ENCODE measurements at regions not wholly inside any gene's neighbourhood (a gene's known extent, or its start where the extent isn't known, plus 50 kb on each side); places are given as distances from the start of the nearest gene placed in this dataset.

- no peak for DNase-seq
Observed at GRCh38 chr3:25056803-25057351, 371.2 kb upstream of the RARB start.

- no peak for DNase-seq
Observed at GRCh38 chr3:25057379-25057778, 370.7 kb upstream of the RARB start.

GRCh38 chr3:25064681-25065080 lies 363.4 kb upstream of the RARB start:
- no peak for DNase-seq

- DNase-seq: no peak
Observed at GRCh38 chr3:25069970-25070369, 358.1 kb upstream of the RARB start.

GRCh38 chr3:25071846-25072245 lies 356.2 kb upstream of the RARB start:
- DNase-seq: no peak

- no peak for DNase-seq
Observed at GRCh38 chr3:25073423-25073822, 354.6 kb upstream of the RARB start.

GRCh38 chr3:25074149-25074548 lies 353.9 kb upstream of the RARB start:
- no peak for DNase-seq

- no peak for DNase-seq
Observed at GRCh38 chr3:25080461-25080860, 347.6 kb upstream of the RARB start.

- no peak for DNase-seq
Observed at GRCh38 chr3:25084016-25084415, 344.0 kb upstream of the RARB start.

GRCh38 chr3:25086721-25087120 lies 341.3 kb upstream of the RARB start:
- no peak for DNase-seq

- DNase-seq: no peak
Observed at GRCh38 chr3:25088284-25088683, 339.8 kb upstream of the RARB start.

GRCh38 chr3:25090698-25091453 lies 337.2 kb upstream of the RARB start:
- DNase-seq: no peak

GRCh38 chr3:25091934-25092333 lies 336.1 kb upstream of the RARB start:
- no peak for DNase-seq

GRCh38 chr3:25094932-25095685 lies 333.0 kb upstream of the RARB start:
- DNase-seq: no peak

- DNase-seq: no peak
Observed at GRCh38 chr3:25096536-25096935, 331.5 kb upstream of the RARB start.

GRCh38 chr3:25097023-25097422 lies 331.0 kb upstream of the RARB start:
- DNase-seq: no peak

GRCh38 chr3:25099666-25100065 lies 328.4 kb upstream of the RARB start:
- DNase-seq: no peak

- DNase-seq: no peak
Observed at GRCh38 chr3:25103391-25103790, 324.7 kb upstream of the RARB start.

GRCh38 chr3:25107918-25108617 lies 320.0 kb upstream of the RARB start:
- no peak for DNase-seq

GRCh38 chr3:25110642-25111041 lies 317.4 kb upstream of the RARB start:
- DNase-seq: no peak

- DNase-seq: no peak
Observed at GRCh38 chr3:25113891-25114290, 314.2 kb upstream of the RARB start.

- no peak for DNase-seq
Observed at GRCh38 chr3:25114532-25114931, 313.5 kb upstream of the RARB start.

GRCh38 chr3:25117005-25117593 lies 311.0 kb upstream of the RARB start:
- no peak for DNase-seq
